ENCODE measurements at regions not wholly inside any gene's neighbourhood (a gene's known extent, or its start where the extent isn't known, plus 50 kb on each side); places are given as distances from the start of the nearest gene placed in this dataset.
A peak's percentile ranks its signal among the peaks of the same experiment; 100 is the strongest.
"Not testable (repeated sequence)": the region's sequence is repeated elsewhere in the genome, so short reads cannot be mapped to it uniquely, and the experiment has no call there.

- no TSS peak for BruUV-seq (replicated peaks)
- no peaks in the 10 kb centered on the region for H3K27me3 ChIP-seq (ENCODE audit: insufficient read depth, low read depth)
These were observed 2280.6 kb upstream of the ACO1 start for GRCh38 chr9:30103647-30104394.

GRCh38 chr9:30107134-30107533 lies 2277.3 kb upstream of the ACO1 start:
- DNase-seq: peak in 1 of 2 experiments; percentile 0
- H3F3A ChIP-seq (ENCODE audit: insufficient read depth, low read depth); H2AFZ ChIP-seq; H4K20me1 ChIP-seq (ENCODE audit: insufficient read depth); H3K79me2 ChIP-seq (ENCODE audit: low read depth); intact Hi-C loops (cut with micrococcal nuclease; ENCODE audit: unreplicated experiment); H3K9me2 ChIP-seq (ENCODE audit: insufficient read depth); H3K4me1 ChIP-seq (replicated peaks; ENCODE audit: insufficient read depth); H3K27me3 ChIP-seq (ENCODE audit: insufficient read depth, low read depth); H3K27ac ChIP-seq; POLR2A ChIA-PET (ENCODE audit: unreplicated experiment); H3K9me3 ChIP-seq (ENCODE audit: insufficient read depth, low read depth); CTCF ChIA-PET; H3K36me3 ChIP-seq (ENCODE audit: low read depth); BruUV-seq (replicated peaks); H3K4me3 ChIP-seq: not testable (repeated sequence)
- H3K4me2 ChIP-seq: 0 out of 2 replicates have a peak overlapping the region, but pooled peaks have one; percentile 28

More at GRCh38 chr9:30103647-30104394, 2280.6 kb upstream of the ACO1 start:
- no peak for DNase-seq
- ChIA-PET CTCF (no interaction called here), POLR2A (ENCODE audit: unreplicated experiment) (no interaction called here)
- no peaks in the 10 kb centered on the region for H3K9me3 ChIP-seq (ENCODE audit: insufficient read depth, low read depth)
- intact Hi-C loops (cut with micrococcal nuclease; ENCODE audit: unreplicated experiment): no loop called here
- H3F3A ChIP-seq (ENCODE audit: insufficient read depth, low read depth): no peaks in the 10 kb centered on the region
- H3K4me3 ChIP-seq: no peak overlapping the region
- H4K20me1 ChIP-seq (ENCODE audit: insufficient read depth): no peaks in the 10 kb centered on the region
- H3K36me3 ChIP-seq (ENCODE audit: low read depth): no peaks in the 10 kb centered on the region
- H3K4me2 ChIP-seq: no peak overlapping the region
- H3K79me2 ChIP-seq (ENCODE audit: low read depth): no peaks in the 10 kb centered on the region
- no peaks in the 10 kb centered on the region for H3K9me2 ChIP-seq (ENCODE audit: insufficient read depth)
- no peaks in the 10 kb centered on the region for H3K4me1 ChIP-seq (replicated peaks; ENCODE audit: insufficient read depth)
- H2AFZ ChIP-seq: no peak overlapping the region
- H3K27ac ChIP-seq: no peak overlapping the region
- TF ChIP-seq CTCF (conservative IDR thresholded peaks at IDR 0.05) (no peak), EZH2 (IDR thresholded peaks at IDR 0.05; ENCODE audit: low read depth) (no peak)

GRCh38 chr9:30116673-30117217 lies 2267.7 kb upstream of the ACO1 start:
- intact Hi-C loops (cut with micrococcal nuclease; ENCODE audit: unreplicated experiment): no loop called here
- Histone ChIP-seq H3K36me3 (ENCODE audit: low read depth) (no peaks in the 10 kb centered on the region), H2AFZ (no peak overlapping the region), H3F3A (ENCODE audit: insufficient read depth, low read depth) (no peaks in the 10 kb centered on the region), H3K9me2 (ENCODE audit: insufficient read depth) (no peaks in the 10 kb centered on the region), H3K4me3 (no peak overlapping the region), H3K27me3 (ENCODE audit: insufficient read depth, low read depth) (no peaks in the 10 kb centered on the region), H3K4me2 (no peak overlapping the region), H3K9me3 (ENCODE audit: insufficient read depth, low read depth) (no peaks in the 10 kb centered on the region), H3K4me1 (replicated peaks; ENCODE audit: insufficient read depth) (no peaks in the 10 kb centered on the region), H4K20me1 (ENCODE audit: insufficient read depth) (no peaks in the 10 kb centered on the region), H3K27ac (no peak overlapping the region), H3K79me2 (ENCODE audit: low read depth) (no peaks in the 10 kb centered on the region)
- BruUV-seq (replicated peaks): no TSS peak
- ChIA-PET POLR2A (ENCODE audit: unreplicated experiment) (no interaction called here), CTCF (no interaction called here)
- no peak for DNase-seq
- TF ChIP-seq EZH2 (IDR thresholded peaks at IDR 0.05; ENCODE audit: low read depth) (no peak), CTCF (conservative IDR thresholded peaks at IDR 0.05) (no peak)

- ChIA-PET CTCF (no interaction called here), POLR2A (ENCODE audit: unreplicated experiment) (no interaction called here)
- no peak overlapping the region for H3K4me3 ChIP-seq
- H3K27me3 ChIP-seq (ENCODE audit: insufficient read depth, low read depth): no peaks in the 10 kb centered on the region
- H3K9me2 ChIP-seq (ENCODE audit: insufficient read depth): no peaks in the 10 kb centered on the region
- no peak overlapping the region for H3K4me2 ChIP-seq
- intact Hi-C loops (cut with micrococcal nuclease; ENCODE audit: unreplicated experiment): no loop called here
- no peak for TF ChIP-seq CTCF (conservative IDR thresholded peaks at IDR 0.05)
- no peak for TF ChIP-seq EZH2 (IDR thresholded peaks at IDR 0.05; ENCODE audit: low read depth)
- no peaks in the 10 kb centered on the region for H3K36me3 ChIP-seq (ENCODE audit: low read depth)
- no peak overlapping the region for H3K27ac ChIP-seq
- no peak for DNase-seq
- H3K79me2 ChIP-seq (ENCODE audit: low read depth): no peaks in the 10 kb centered on the region
- H2AFZ ChIP-seq: no peak overlapping the region
- H3F3A ChIP-seq (ENCODE audit: insufficient read depth, low read depth): no peaks in the 10 kb centered on the region
- BruUV-seq (replicated peaks): no TSS peak
- no peaks in the 10 kb centered on the region for H3K9me3 ChIP-seq (ENCODE audit: insufficient read depth, low read depth)
- no peaks in the 10 kb centered on the region for H4K20me1 ChIP-seq (ENCODE audit: insufficient read depth)
- no peaks in the 10 kb centered on the region for H3K4me1 ChIP-seq (replicated peaks; ENCODE audit: insufficient read depth)
These were observed 2263.8 kb upstream of the ACO1 start for GRCh38 chr9:30120666-30121065.

Data from PC-9 (cell line).